ENCODE measurements at regions not wholly inside any gene's neighbourhood (a gene's known extent, or its start where the extent isn't known, plus 50 kb on each side); places are given as distances from the start of the nearest gene placed in this dataset.

DNA sequence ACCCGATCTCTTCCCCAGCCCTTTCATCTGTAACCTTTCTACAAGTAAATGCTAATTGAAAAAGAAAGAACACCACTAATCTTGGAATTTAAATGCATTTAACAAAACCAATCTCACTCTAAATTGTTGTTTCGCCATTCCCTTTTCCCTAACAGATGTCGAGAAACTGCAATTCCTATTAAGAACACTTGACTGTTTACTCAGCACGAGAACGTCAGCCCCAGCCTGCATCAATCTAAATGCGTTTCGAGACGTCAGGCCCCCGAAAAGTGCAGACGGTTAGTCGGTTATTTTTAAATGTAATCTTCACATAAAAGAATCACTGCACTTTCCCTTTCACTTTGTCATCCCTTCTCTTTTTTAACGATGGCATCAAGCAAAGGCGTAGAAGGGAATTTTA lies 837.6 kb downstream of the VRK1 start:
- Histone ChIP-seq H3K9me3 (ENCODE audit: low read depth) (no peaks in the 10 kb centered on the region), H3K27ac (no peak overlapping the region), H3K27me3 (replicated peaks; ENCODE audit: insufficient read depth) (no peaks in the 10 kb centered on the region), H3K9me2 (ENCODE audit: insufficient read depth) (no peaks in the 10 kb centered on the region), H3K79me2 (ENCODE audit: insufficient read depth) (no peaks in the 10 kb centered on the region), H3F3A (ENCODE audit: insufficient read depth) (no peaks in the 10 kb centered on the region), H3K36me3 (ENCODE audit: low read depth) (no peaks in the 10 kb centered on the region), H2AFZ (peak overlapping the region; percentile 78), H3K4me2 (ENCODE audit: unreplicated experiment) (peak overlapping the region; percentile 86), H4K20me1 (ENCODE audit: insufficient read depth) (no peaks in the 10 kb centered on the region), H3K4me1 (ENCODE audit: insufficient read depth) (no peaks in the 10 kb centered on the region), H3K4me3 (peak overlapping the region; percentile 68), H3K9ac (0 out of 2 replicates have a peak overlapping the region, but pooled peaks have one; percentile 7)
- in situ Hi-C loops (cut with MboI): no loop called here
- 1 to 2% methylated on average over 13 of the region's 13 CpGs for WGBS, 2 experiments (ENCODE audit: low coverage in 1 of 2, low lambda C conversion rate in 2 of 2, missing lambda C conversion rate in 2 of 2)
- no peak for TF ChIP-seq EZH2phosphoT487 (IDR thresholded peaks at IDR 0.05; ENCODE audit: insufficient read depth, low read depth)
- no peak for TF ChIP-seq EZH2 (IDR thresholded peaks at IDR 0.05; ENCODE audit: insufficient read depth, poor library complexity, severe bottlenecking)
- DNase-seq: peak; percentile 23

DNA sequence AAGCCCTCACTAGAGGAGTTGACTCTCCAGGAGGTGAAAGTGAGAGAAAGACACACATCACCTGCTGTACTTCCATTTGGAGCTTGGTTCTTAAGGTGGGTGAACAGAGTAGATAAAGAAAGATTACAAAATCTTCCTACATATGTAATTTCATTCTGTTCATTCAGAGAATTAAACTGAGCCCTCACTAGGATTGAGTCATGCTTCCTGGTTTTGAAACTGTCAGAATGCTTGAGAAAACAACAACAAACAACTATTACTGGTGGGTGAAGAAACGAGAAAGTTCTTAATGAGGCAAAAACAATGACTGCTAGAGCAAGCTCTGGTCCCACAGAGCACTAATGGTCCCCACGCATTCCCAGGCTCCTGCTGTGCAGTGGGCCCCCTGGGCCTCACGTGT lies 841.7 kb downstream of the VRK1 start:
- Histone ChIP-seq H4K20me1 (ENCODE audit: insufficient read depth) (no peaks in the 10 kb centered on the region), H3K27me3 (replicated peaks; ENCODE audit: insufficient read depth) (no peaks in the 10 kb centered on the region), H3K9me3 (ENCODE audit: low read depth) (no peaks in the 10 kb centered on the region), H3F3A (ENCODE audit: insufficient read depth) (no peaks in the 10 kb centered on the region), H3K9ac (no peak overlapping the region), H2AFZ (no peak overlapping the region), H3K4me2 (ENCODE audit: unreplicated experiment) (no peak overlapping the region), H3K36me3 (ENCODE audit: low read depth) (no peaks in the 10 kb centered on the region), H3K9me2 (ENCODE audit: insufficient read depth) (no peaks in the 10 kb centered on the region), H3K4me3 (no peak overlapping the region), H3K27ac (no peak overlapping the region), H3K4me1 (ENCODE audit: insufficient read depth) (no peaks in the 10 kb centered on the region), H3K79me2 (ENCODE audit: insufficient read depth) (no peaks in the 10 kb centered on the region)
- DNase-seq: no peak
- no peak for TF ChIP-seq EZH2phosphoT487 (IDR thresholded peaks at IDR 0.05; ENCODE audit: insufficient read depth, low read depth)
- TF ChIP-seq EZH2 (IDR thresholded peaks at IDR 0.05; ENCODE audit: insufficient read depth, poor library complexity, severe bottlenecking): no peak
- 14 to 25% methylated on average over 3 of the region's 3 CpGs for WGBS, 2 experiments (ENCODE audit: low coverage in 1 of 2, low lambda C conversion rate in 2 of 2, missing lambda C conversion rate in 2 of 2)
- in situ Hi-C loops (cut with MboI): no loop called here

DNA sequence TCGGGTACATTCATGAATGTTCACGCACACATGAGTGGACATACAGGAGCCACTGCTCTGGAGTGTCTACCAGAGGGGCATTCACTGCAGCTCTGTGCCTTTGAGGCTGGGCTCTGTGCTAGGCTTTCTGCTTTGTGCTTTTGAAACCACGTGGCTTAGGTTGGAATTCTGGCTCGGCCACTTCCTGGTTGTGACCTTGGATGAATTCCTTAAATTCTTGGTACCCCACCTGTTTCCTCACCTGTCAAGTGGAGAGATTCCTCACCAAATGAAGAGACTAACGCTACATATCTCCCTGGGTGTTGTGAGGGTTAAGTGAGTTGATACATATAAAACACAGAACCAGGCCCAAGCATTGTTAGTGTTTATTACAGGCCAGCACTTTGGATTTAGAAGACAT lies 842.8 kb downstream of the VRK1 start:
- no peak overlapping the region for H3K4me2 ChIP-seq (ENCODE audit: unreplicated experiment)
- H3F3A ChIP-seq (ENCODE audit: insufficient read depth): no peaks in the 10 kb centered on the region
- WGBS, 2 experiments (ENCODE audit: low coverage in 1 of 2, low lambda C conversion rate in 2 of 2, missing lambda C conversion rate in 2 of 2): 46 to 49% methylated on average over 5 of the region's 5 CpGs
- H3K9me3 ChIP-seq (ENCODE audit: low read depth): no peaks in the 10 kb centered on the region
- in situ Hi-C loops (cut with MboI): no loop called here
- no peaks in the 10 kb centered on the region for H3K27me3 ChIP-seq (replicated peaks; ENCODE audit: insufficient read depth)
- no peak overlapping the region for H3K27ac ChIP-seq
- no peak overlapping the region for H3K9ac ChIP-seq
- H3K4me3 ChIP-seq: no peak overlapping the region
- no peak overlapping the region for H2AFZ ChIP-seq
- H4K20me1 ChIP-seq (ENCODE audit: insufficient read depth): no peaks in the 10 kb centered on the region
- H3K79me2 ChIP-seq (ENCODE audit: insufficient read depth): no peaks in the 10 kb centered on the region
- no peaks in the 10 kb centered on the region for H3K9me2 ChIP-seq (ENCODE audit: insufficient read depth)
- H3K36me3 ChIP-seq (ENCODE audit: low read depth): no peaks in the 10 kb centered on the region
- H3K4me1 ChIP-seq (ENCODE audit: insufficient read depth): no peaks in the 10 kb centered on the region
- no peak for TF ChIP-seq EZH2phosphoT487 (IDR thresholded peaks at IDR 0.05; ENCODE audit: insufficient read depth, low read depth)
- no peak for TF ChIP-seq EZH2 (IDR thresholded peaks at IDR 0.05; ENCODE audit: insufficient read depth, poor library complexity, severe bottlenecking)
- no peak for DNase-seq

DNA sequence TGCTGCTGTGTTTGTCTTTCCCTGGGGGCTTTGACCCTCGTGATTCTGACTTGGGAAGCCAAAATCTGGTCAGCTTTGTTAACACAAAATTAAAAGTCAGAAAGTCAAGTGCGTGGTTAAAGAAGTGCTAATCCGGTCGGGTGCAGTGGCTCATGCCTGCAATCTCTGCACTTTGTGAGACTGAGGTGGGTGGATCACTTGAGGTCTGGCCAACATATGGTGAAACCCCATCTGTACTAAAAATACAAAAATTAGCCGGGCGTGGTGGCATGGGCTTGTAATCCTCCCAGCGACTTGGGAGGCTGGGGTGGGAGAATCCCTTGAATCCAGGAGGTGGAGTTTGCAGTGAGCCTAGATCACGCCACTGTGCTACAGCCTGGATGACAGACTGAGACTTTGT lies 844.6 kb downstream of the VRK1 start:
- WGBS, 2 experiments (ENCODE audit: low coverage in 1 of 2, low lambda C conversion rate in 2 of 2, missing lambda C conversion rate in 2 of 2): 1 to 2% methylated on average over 8 of the region's 8 CpGs
- in situ Hi-C loops (cut with MboI): no loop called here
- TF ChIP-seq EZH2 (IDR thresholded peaks at IDR 0.05; ENCODE audit: insufficient read depth, poor library complexity, severe bottlenecking) (no peak), EZH2phosphoT487 (IDR thresholded peaks at IDR 0.05; ENCODE audit: insufficient read depth, low read depth) (no peak)
- Histone ChIP-seq H3K4me2 (ENCODE audit: unreplicated experiment) (no peak overlapping the region), H3K27ac (no peak overlapping the region), H3K4me3 (no peak overlapping the region), H3K79me2 (ENCODE audit: insufficient read depth) (no peaks in the 10 kb centered on the region), H3K9me2 (ENCODE audit: insufficient read depth) (no peaks in the 10 kb centered on the region), H3K9me3 (ENCODE audit: low read depth) (no peaks in the 10 kb centered on the region), H4K20me1 (ENCODE audit: insufficient read depth) (no peaks in the 10 kb centered on the region), H3K4me1 (ENCODE audit: insufficient read depth) (no peaks in the 10 kb centered on the region), H2AFZ (no peak overlapping the region), H3K36me3 (ENCODE audit: low read depth) (no peaks in the 10 kb centered on the region), H3K9ac (no peak overlapping the region), H3K27me3 (replicated peaks; ENCODE audit: insufficient read depth) (no peaks in the 10 kb centered on the region), H3F3A (ENCODE audit: insufficient read depth) (no peaks in the 10 kb centered on the region)
- no peak for DNase-seq

DNA sequence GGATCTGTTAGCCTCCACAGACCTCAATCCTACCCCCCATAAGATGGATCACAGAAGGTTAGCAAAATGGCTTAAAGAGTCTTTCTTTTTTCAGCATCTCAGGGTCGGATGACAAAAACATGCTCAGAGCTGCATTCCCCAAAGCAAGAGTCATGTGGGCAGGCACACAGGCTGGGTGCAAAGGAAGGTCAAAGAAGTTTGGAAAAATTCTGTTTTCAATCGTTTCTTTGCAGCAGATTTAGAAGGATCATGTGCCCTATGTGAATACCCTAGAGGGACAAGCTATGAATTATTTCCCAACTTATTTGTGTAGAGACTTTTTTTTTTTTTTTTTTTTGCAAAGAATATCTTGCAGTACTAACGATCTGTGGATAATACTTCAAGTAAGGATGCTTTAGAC lies 845.4 kb downstream of the VRK1 start:
- H4K20me1 ChIP-seq (ENCODE audit: insufficient read depth): no peaks in the 10 kb centered on the region
- WGBS, 2 experiments (ENCODE audit: low coverage in 1 of 2, low lambda C conversion rate in 2 of 2, missing lambda C conversion rate in 2 of 2): 9% methylated on average over 3 of the region's 3 CpGs
- TF ChIP-seq EZH2 (IDR thresholded peaks at IDR 0.05; ENCODE audit: insufficient read depth, poor library complexity, severe bottlenecking) (no peak), EZH2phosphoT487 (IDR thresholded peaks at IDR 0.05; ENCODE audit: insufficient read depth, low read depth) (no peak)
- no peaks in the 10 kb centered on the region for H3K79me2 ChIP-seq (ENCODE audit: insufficient read depth)
- no peaks in the 10 kb centered on the region for H3K4me1 ChIP-seq (ENCODE audit: insufficient read depth)
- no peaks in the 10 kb centered on the region for H3K36me3 ChIP-seq (ENCODE audit: low read depth)
- no peak overlapping the region for H3K9ac ChIP-seq
- no peak overlapping the region for H3K4me3 ChIP-seq
- H2AFZ ChIP-seq: no peak overlapping the region
- in situ Hi-C loops (cut with MboI): no loop called here
- no peak overlapping the region for H3K4me2 ChIP-seq (ENCODE audit: unreplicated experiment)
- no peaks in the 10 kb centered on the region for H3K9me3 ChIP-seq (ENCODE audit: low read depth)
- H3K27me3 ChIP-seq (replicated peaks; ENCODE audit: insufficient read depth): no peaks in the 10 kb centered on the region
- no peaks in the 10 kb centered on the region for H3K9me2 ChIP-seq (ENCODE audit: insufficient read depth)
- H3F3A ChIP-seq (ENCODE audit: insufficient read depth): no peaks in the 10 kb centered on the region
- no peak overlapping the region for H3K27ac ChIP-seq
- DNase-seq: no peak

Measured in GM23248 (cell line).